Smooth muscle cell (in vitro differentiated cells): ENCODE measurements at regions not wholly inside any gene's neighbourhood (a gene's known extent, or its start where the extent isn't known, plus 50 kb on each side); places are given as distances from the start of the nearest gene placed in this dataset.
A peak's percentile ranks its signal among the peaks of the same experiment; 100 is the strongest.

Experiments used
- DNase-seq: peaks from one replicate; lab custom pipeline; 2025; ENCODE audit not compliant: unreplicated experiment; lab: John Stamatoyannopoulos, UW
- H2AFZ ChIP-seq: fragments of 200-600 bp; sonication (generic); 2 replicates; pipeline ENCODE4 v1.6.0; 2016; ENCODE audit warnings: antibody characterized with exemption, low read depth, mild to moderate bottlenecking
- H3F3A ChIP-seq: fragments of 200-600 bp; sonication (generic); 2 replicates; pipeline ENCODE4 v1.6.0; 2017; ENCODE audit warnings: antibody characterized with exemption, low read depth
- H3K27ac ChIP-seq: fragments of 200-600 bp; sonication (generic); 2 replicates; pipeline ENCODE4 v1.5.1; 2016; ENCODE audit warnings: low read depth, mild to moderate bottlenecking
- H3K27me3 ChIP-seq: fragments of 200-600 bp; sonication (generic); 2 replicates; pipeline ENCODE4 v1.6.1; 2016; ENCODE audit warnings: low read depth, mild to moderate bottlenecking
- H3K36me3 ChIP-seq: fragments of 200-600 bp; sonication (generic); 2 replicates; pipeline ENCODE4 v1.5.1; 2016; ENCODE audit warnings: low read depth
- H3K4me1 ChIP-seq: fragments of 200-600 bp; sonication (generic); 2 replicates; pipeline ENCODE4 v1.5.1; 2016; ENCODE audit warnings: low read depth
- H3K4me2 ChIP-seq: fragments of 200-600 bp; sonication (generic); 2 replicates; pipeline ENCODE4 v1.6.0; 2016; ENCODE audit warnings: mild to moderate bottlenecking
- H3K4me3 ChIP-seq: fragments of 200-600 bp; sonication (generic); 2 replicates; pipeline ENCODE4 v1.5.1; 2016; ENCODE audit warnings: mild to moderate bottlenecking
- H3K79me2 ChIP-seq: fragments of 200-600 bp; sonication (generic); 2 replicates; pipeline ENCODE4 v1.6.0; 2016; ENCODE audit warnings: low read depth, mild to moderate bottlenecking
- H3K9ac ChIP-seq: fragments of 200-600 bp; sonication (generic); 2 replicates; pipeline ENCODE4 v1.6.0; 2016; ENCODE audit warnings: low read depth
- H3K9me3 ChIP-seq: fragments of 200-600 bp; sonication (generic); replicated peaks from 2 replicates; pipeline ENCODE4 v1.5.1; 2016; ENCODE audit warnings: low read depth
- H4K20me1 ChIP-seq: fragments of 200-600 bp; sonication (generic); 2 replicates; pipeline ENCODE4 v1.6.0; 2016; ENCODE audit warnings: low read depth
- CTCF ChIP-seq: fragments of 200-600 bp; sonication (generic); IDR thresholded peaks from 2 replicates; pipeline ENCODE4 v1.5.1; 2017; ENCODE audit warnings: borderline replicate concordance, mild to moderate bottlenecking, antibody characterized with exemption; ENCODE audit not compliant: insufficient read depth, poor library complexity, severe bottlenecking
- WGBS: methylation state at CpG from one replicate; pipeline ENCODE4 v1.1.7; 2016; ENCODE audit warnings: low lambda C conversion rate; 5-methylcytosine and 5-hydroxymethylcytosine counted together

GRCh38 chr20:22701679-22702308 is 117.4 kb upstream of the FOXA2 start:
- WGBS: 89% methylated on average over 1 of the region's 1 CpG
- Histone ChIP-seq H3K4me1 (no peaks in the 10 kb centered on the region), H3K9me3 (no peaks in the 10 kb centered on the region)

GRCh38 chr20:22703843-22704242 is 119.5 kb upstream of the FOXA2 start:
- no peak overlapping the region for H2AFZ ChIP-seq
- H3K4me1 ChIP-seq: no peaks in the 10 kb centered on the region
- no peak overlapping the region for H3K9ac ChIP-seq
- H4K20me1 ChIP-seq: no peaks in the 10 kb centered on the region
- no peak overlapping the region for H3K4me3 ChIP-seq
- no peaks in the 10 kb centered on the region for H3K27me3 ChIP-seq
- TF ChIP-seq CTCF: no peak
- no peaks in the 10 kb centered on the region for H3K79me2 ChIP-seq
- no peaks in the 10 kb centered on the region for H3K9me3 ChIP-seq
- DNase-seq: no peak
- no peaks in the 10 kb centered on the region for H3F3A ChIP-seq
- H3K36me3 ChIP-seq: no peaks in the 10 kb centered on the region
- H3K27ac ChIP-seq: no peak overlapping the region
- H3K4me2 ChIP-seq: no peak overlapping the region

More at GRCh38 chr20:22701679-22702308, 117.4 kb upstream of the FOXA2 start:
- Histone ChIP-seq H3F3A (no peaks in the 10 kb centered on the region), H3K79me2 (no peaks in the 10 kb centered on the region), H3K27ac (no peak overlapping the region), H3K9ac (no peak overlapping the region), H3K4me2 (no peak overlapping the region), H3K4me3 (no peak overlapping the region), H2AFZ (no peak overlapping the region), H4K20me1 (no peaks in the 10 kb centered on the region), H3K36me3 (no peaks in the 10 kb centered on the region), H3K27me3 (peaks cover 9% of the 10 kb centered on the region)
- DNase-seq: no peak
- TF ChIP-seq CTCF: no peak

GRCh38 chr20:22711971-22712755 is 127.8 kb upstream of the FOXA2 start:
- Histone ChIP-seq H3K4me1 (no peaks in the 10 kb centered on the region), H3K79me2 (no peaks in the 10 kb centered on the region), H3K4me2 (no peak overlapping the region), H2AFZ (no peak overlapping the region), H3K4me3 (no peak overlapping the region), H3K36me3 (no peaks in the 10 kb centered on the region), H4K20me1 (no peaks in the 10 kb centered on the region), H3K9ac (no peak overlapping the region), H3K9me3 (no peaks in the 10 kb centered on the region), H3K27ac (no peak overlapping the region), H3K27me3 (no peaks in the 10 kb centered on the region), H3F3A (no peaks in the 10 kb centered on the region)
- no peak for TF ChIP-seq CTCF
- WGBS: 100% methylated on average over 1 of the region's 2 CpGs
- DNase-seq: no peak

DNA sequence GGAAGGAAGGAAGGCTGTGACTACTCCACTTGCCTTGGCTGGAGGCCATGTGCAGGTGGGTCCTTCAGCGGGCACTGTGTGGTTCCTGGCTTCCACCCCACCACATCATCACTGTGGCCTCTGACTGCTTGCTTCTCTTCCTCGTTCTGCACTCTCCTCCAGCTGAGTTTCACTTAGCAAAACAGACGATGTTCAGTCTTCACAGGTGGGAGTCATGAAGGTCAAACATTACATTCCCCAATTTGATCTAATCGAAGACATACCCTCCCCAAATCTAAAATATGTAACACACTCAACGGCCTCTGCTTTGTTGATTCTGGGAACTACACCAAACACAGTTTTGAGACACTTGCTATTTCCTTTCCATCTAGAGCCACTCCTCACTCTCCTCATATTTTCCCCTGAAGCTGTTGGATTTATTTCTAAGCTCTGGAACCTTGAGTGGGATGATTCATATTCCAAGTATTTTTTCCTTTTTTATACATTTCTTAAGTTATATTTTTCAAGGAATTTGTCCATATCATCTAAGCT is 132.5 kb upstream of the FOXA2 start:
- no peak for DNase-seq
- peak overlapping the region; percentile 58 for H3K4me2 ChIP-seq

More for the DNA sequence above, 132.5 kb upstream of the FOXA2 start:
- H3K4me1 ChIP-seq: no peaks in the 10 kb centered on the region
- TF ChIP-seq CTCF: no peak
- no peak overlapping the region for H3K4me3 ChIP-seq
- no peak overlapping the region for H3K9ac ChIP-seq
- no peaks in the 10 kb centered on the region for H3K79me2 ChIP-seq
- no peak overlapping the region for H2AFZ ChIP-seq
- no peaks in the 10 kb centered on the region for H3K9me3 ChIP-seq
- H3K36me3 ChIP-seq: no peaks in the 10 kb centered on the region
- WGBS: 62% methylated on average over 5 of the region's 5 CpGs
- H3F3A ChIP-seq: no peaks in the 10 kb centered on the region
- H3K27me3 ChIP-seq: peaks cover under 1% of the 10 kb centered on the region
- peak overlapping the region; percentile 88 for H3K27ac ChIP-seq
- H4K20me1 ChIP-seq: no peaks in the 10 kb centered on the region
